ENCODE measurements at regions not wholly inside any gene's neighbourhood (a gene's known extent, or its start where the extent isn't known, plus 50 kb on each side); places are given as distances from the start of the nearest gene placed in this dataset.

DNA sequence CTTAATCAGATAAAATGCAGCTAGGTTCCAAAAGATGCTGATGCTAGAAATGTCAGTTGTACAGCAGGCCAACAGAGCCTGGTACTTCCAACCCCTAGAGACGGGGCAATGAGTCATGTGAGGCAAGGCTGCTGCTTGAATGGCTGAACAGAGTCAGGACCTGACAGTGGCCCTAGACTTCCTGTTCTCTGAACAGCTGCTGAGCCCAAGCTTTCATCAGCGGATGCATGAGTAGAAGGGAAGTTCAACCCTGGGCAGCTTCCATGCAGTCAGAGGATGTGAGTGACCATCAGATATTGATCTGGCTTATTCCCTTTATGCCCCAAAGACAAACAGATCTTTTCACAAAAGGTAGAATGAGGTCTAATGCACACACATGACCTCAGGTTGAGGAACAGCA, 282.9 kb upstream of the COL8A1 start:
- DNase-seq (ENCODE audit: low spot score) = no peak
- Histone ChIP-seq H4K8ac (ENCODE audit: low read depth, low read length) (no peak overlapping the region), H3K4me2 (ENCODE audit: insufficient read depth, low read length, poor library complexity, severe bottlenecking) (no peak overlapping the region), H3K36me3 (replicated peaks in 1 of 2; ENCODE audit: control insufficient read depth in 2 of 2, insufficient read depth in 2 of 2, low read length in 2 of 2) (no peaks in the 10 kb centered on the region), H3K9ac (ENCODE audit: low read depth, low read length, poor library complexity) (no peak overlapping the region), H2BK5ac (ENCODE audit: low read length) (no peak overlapping the region), H3K4me3 (ENCODE audit: low read length in 2 of 2) (no peak overlapping the region), H2BK15ac (ENCODE audit: low read length) (no peak overlapping the region), H2BK12ac (ENCODE audit: low read length) (no peak overlapping the region), H3K27ac (replicated peaks; ENCODE audit: low read length) (no peak overlapping the region), H3K79me1 (ENCODE audit: low read depth, low read length) (no peaks in the 10 kb centered on the region), H4K91ac (ENCODE audit: low read depth, low read length, poor library complexity) (no peak overlapping the region), H2BK120ac (ENCODE audit: low read depth, low read length) (no peak overlapping the region), H2AK5ac (ENCODE audit: low read depth, low read length) (no peak overlapping the region), H2AFZ (ENCODE audit: low read length) (no peak overlapping the region), H3K14ac (ENCODE audit: low read length) (no peak overlapping the region), H3K18ac (ENCODE audit: low read length) (no peak overlapping the region), H3K27me3 (ENCODE audit: control insufficient read depth in 3 of 3, insufficient read depth in 3 of 3, low read depth in 1 of 3, low read length in 3 of 3) (no peaks in the 10 kb centered on the region), H3K23ac (ENCODE audit: low read depth, low read length, poor library complexity) (no peak overlapping the region), H3K4me1 (ENCODE audit: control insufficient read depth in 2 of 2, insufficient read depth in 1 of 2, low read depth in 1 of 2, low read length in 2 of 2) (no peaks in the 10 kb centered on the region), H3K9me3 (replicated peaks in 1 of 2; ENCODE audit: control insufficient read depth in 2 of 2, insufficient read depth in 1 of 2, low read depth in 1 of 2, low read length in 2 of 2) (no peaks in the 10 kb centered on the region), H3K4ac (ENCODE audit: low read length) (no peak overlapping the region)
- no CpG with 5 or more reads among the region's 2 CpGs for WGBS, 2 donors (ENCODE audit: extremely low coverage in 2 of 2, insufficient read length in 2 of 2, insufficient replicate concordance in 1 of 2)

DNA sequence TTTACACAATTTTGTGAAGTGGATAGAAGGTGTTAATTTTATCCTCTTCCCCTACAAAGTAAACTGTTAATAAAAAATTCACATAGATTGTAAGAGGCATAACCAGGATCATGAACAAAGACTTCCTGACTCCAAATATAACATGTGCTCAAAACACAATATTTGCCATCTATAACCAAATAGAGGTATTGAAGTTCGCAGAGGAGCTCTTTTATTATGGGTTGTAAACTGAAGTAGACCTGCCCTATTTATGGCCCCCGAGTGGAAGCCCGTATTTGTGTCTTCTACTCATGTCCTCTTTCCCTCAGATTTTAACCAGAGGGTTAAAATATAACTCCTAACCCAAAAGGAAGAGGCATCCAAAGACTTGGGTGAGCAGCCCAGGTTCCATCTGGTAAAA, 285.6 kb upstream of the COL8A1 start:
- Histone ChIP-seq H4K91ac (ENCODE audit: low read depth, low read length, poor library complexity) (no peak overlapping the region), H3K14ac (ENCODE audit: low read length) (no peak overlapping the region), H3K27me3 (ENCODE audit: control insufficient read depth in 3 of 3, insufficient read depth in 3 of 3, low read depth in 1 of 3, low read length in 3 of 3) (no peaks in the 10 kb centered on the region), H3K79me1 (ENCODE audit: low read depth, low read length) (no peaks in the 10 kb centered on the region), H3K9me3 (replicated peaks in 1 of 2; ENCODE audit: control insufficient read depth in 2 of 2, insufficient read depth in 1 of 2, low read depth in 1 of 2, low read length in 2 of 2) (no peaks in the 10 kb centered on the region), H3K4me2 (ENCODE audit: insufficient read depth, low read length, poor library complexity, severe bottlenecking) (no peak overlapping the region), H2BK5ac (ENCODE audit: low read length) (no peak overlapping the region), H3K4ac (ENCODE audit: low read length) (no peak overlapping the region), H3K36me3 (replicated peaks in 1 of 2; ENCODE audit: control insufficient read depth in 2 of 2, insufficient read depth in 2 of 2, low read length in 2 of 2) (no peaks in the 10 kb centered on the region), H3K23ac (ENCODE audit: low read depth, low read length, poor library complexity) (no peak overlapping the region), H2BK15ac (ENCODE audit: low read length) (no peak overlapping the region), H3K4me3 (ENCODE audit: low read length in 2 of 2) (no peak overlapping the region), H2BK120ac (ENCODE audit: low read depth, low read length) (no peak overlapping the region), H3K18ac (ENCODE audit: low read length) (no peak overlapping the region), H3K9ac (ENCODE audit: low read depth, low read length, poor library complexity) (no peak overlapping the region), H2BK12ac (ENCODE audit: low read length) (no peak overlapping the region), H2AK5ac (ENCODE audit: low read depth, low read length) (no peak overlapping the region), H2AFZ (ENCODE audit: low read length) (no peak overlapping the region), H3K27ac (replicated peaks; ENCODE audit: low read length) (no peak overlapping the region), H3K4me1 (ENCODE audit: control insufficient read depth in 2 of 2, insufficient read depth in 1 of 2, low read depth in 1 of 2, low read length in 2 of 2) (no peaks in the 10 kb centered on the region), H4K8ac (ENCODE audit: low read depth, low read length) (no peak overlapping the region)
- DNase-seq (ENCODE audit: low spot score) = no peak
- WGBS, 2 donors (ENCODE audit: extremely low coverage in 2 of 2, insufficient read length in 2 of 2, insufficient replicate concordance in 1 of 2) = no CpG with 5 or more reads among the region's 3 CpGs

DNA sequence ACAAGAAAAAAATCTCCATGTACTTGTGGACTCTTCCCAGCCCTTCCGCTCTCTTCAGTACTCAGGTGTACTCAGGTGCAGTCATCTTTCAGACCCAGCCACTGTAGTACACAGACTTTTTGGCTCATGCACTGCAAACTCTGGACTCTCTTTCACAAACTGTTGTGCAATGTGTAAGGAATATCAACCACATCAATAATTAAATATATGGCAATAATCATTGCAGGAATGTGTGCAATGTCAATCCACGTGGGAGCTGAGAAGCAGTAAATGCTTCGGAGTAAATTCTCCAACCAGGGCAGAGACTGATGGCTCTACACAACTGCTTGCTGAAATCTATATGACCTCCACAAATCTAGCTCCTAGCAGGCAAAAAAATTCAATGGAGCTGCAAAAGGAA, 287.3 kb upstream of the COL8A1 start:
- no peak overlapping the region for H2BK120ac ChIP-seq (ENCODE audit: low read depth, low read length)
- H2BK5ac ChIP-seq (ENCODE audit: low read length) = no peak overlapping the region
- no peaks in the 10 kb centered on the region for H3K36me3 ChIP-seq (replicated peaks in 1 of 2; ENCODE audit: control insufficient read depth in 2 of 2, insufficient read depth in 2 of 2, low read length in 2 of 2)
- no peak overlapping the region for H3K4ac ChIP-seq (ENCODE audit: low read length)
- H3K23ac ChIP-seq (ENCODE audit: low read depth, low read length, poor library complexity) = no peak overlapping the region
- H2AFZ ChIP-seq (ENCODE audit: low read length) = no peak overlapping the region
- WGBS, 2 donors (ENCODE audit: extremely low coverage in 2 of 2, insufficient read length in 2 of 2, insufficient replicate concordance in 1 of 2) = no CpG with 5 or more reads among the region's 3 CpGs
- no peak overlapping the region for H3K9ac ChIP-seq (ENCODE audit: low read depth, low read length, poor library complexity)
- DNase-seq (ENCODE audit: low spot score) = no peak
- no peak overlapping the region for H3K4me3 ChIP-seq (ENCODE audit: low read length in 2 of 2)
- H2BK15ac ChIP-seq (ENCODE audit: low read length) = no peak overlapping the region
- H4K8ac ChIP-seq (ENCODE audit: low read depth, low read length) = no peak overlapping the region
- H3K27ac ChIP-seq (replicated peaks; ENCODE audit: low read length) = no peak overlapping the region
- H3K4me2 ChIP-seq (ENCODE audit: insufficient read depth, low read length, poor library complexity, severe bottlenecking) = no peak overlapping the region
- no peak overlapping the region for H3K14ac ChIP-seq (ENCODE audit: low read length)
- H3K9me3 ChIP-seq (replicated peaks in 1 of 2; ENCODE audit: control insufficient read depth in 2 of 2, insufficient read depth in 1 of 2, low read depth in 1 of 2, low read length in 2 of 2) = no peaks in the 10 kb centered on the region
- H3K27me3 ChIP-seq (ENCODE audit: control insufficient read depth in 3 of 3, insufficient read depth in 3 of 3, low read depth in 1 of 3, low read length in 3 of 3) = no peaks in the 10 kb centered on the region
- no peaks in the 10 kb centered on the region for H3K79me1 ChIP-seq (ENCODE audit: low read depth, low read length)
- H4K91ac ChIP-seq (ENCODE audit: low read depth, low read length, poor library complexity) = no peak overlapping the region
- H2BK12ac ChIP-seq (ENCODE audit: low read length) = no peak overlapping the region
- no peaks in the 10 kb centered on the region for H3K4me1 ChIP-seq (ENCODE audit: control insufficient read depth in 2 of 2, insufficient read depth in 1 of 2, low read depth in 1 of 2, low read length in 2 of 2)
- H2AK5ac ChIP-seq (ENCODE audit: low read depth, low read length) = no peak overlapping the region
- no peak overlapping the region for H3K18ac ChIP-seq (ENCODE audit: low read length)

DNA sequence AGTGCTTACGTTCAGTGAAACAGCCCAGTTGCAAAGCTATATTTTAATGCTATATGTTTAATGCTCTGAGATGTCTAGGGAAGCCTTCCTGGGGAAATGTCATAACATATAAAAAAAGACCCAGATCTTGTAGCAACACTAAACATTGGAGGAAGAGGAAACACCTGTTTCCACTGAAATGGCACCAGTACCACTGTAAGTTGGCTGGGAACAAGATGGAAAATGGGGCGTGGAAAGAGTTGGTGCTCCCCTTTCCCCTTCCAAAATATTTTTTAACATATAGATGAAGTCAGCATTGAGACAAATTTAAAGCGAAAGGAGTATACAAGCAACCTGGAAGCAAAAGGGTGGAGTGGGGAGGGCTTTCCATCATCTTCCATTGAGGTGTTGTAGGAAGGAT, 289.9 kb upstream of the COL8A1 start:
- Histone ChIP-seq H3K4me3 (ENCODE audit: low read length in 2 of 2) (no peak overlapping the region), H2BK120ac (ENCODE audit: low read depth, low read length) (no peak overlapping the region), H3K18ac (ENCODE audit: low read length) (no peak overlapping the region), H2AFZ (ENCODE audit: low read length) (no peak overlapping the region), H2AK5ac (ENCODE audit: low read depth, low read length) (no peak overlapping the region), H3K79me1 (ENCODE audit: low read depth, low read length) (no peaks in the 10 kb centered on the region), H3K14ac (ENCODE audit: low read length) (no peak overlapping the region), H2BK5ac (ENCODE audit: low read length) (no peak overlapping the region), H3K27me3 (ENCODE audit: control insufficient read depth in 3 of 3, insufficient read depth in 3 of 3, low read depth in 1 of 3, low read length in 3 of 3) (no peaks in the 10 kb centered on the region), H2BK12ac (ENCODE audit: low read length) (no peak overlapping the region), H3K4ac (ENCODE audit: low read length) (no peak overlapping the region), H3K4me2 (ENCODE audit: insufficient read depth, low read length, poor library complexity, severe bottlenecking) (no peak overlapping the region), H3K27ac (replicated peaks; ENCODE audit: low read length) (no peak overlapping the region), H3K23ac (ENCODE audit: low read depth, low read length, poor library complexity) (no peak overlapping the region), H3K4me1 (ENCODE audit: control insufficient read depth in 2 of 2, insufficient read depth in 1 of 2, low read depth in 1 of 2, low read length in 2 of 2) (no peaks in the 10 kb centered on the region), H3K9ac (ENCODE audit: low read depth, low read length, poor library complexity) (no peak overlapping the region), H4K91ac (ENCODE audit: low read depth, low read length, poor library complexity) (no peak overlapping the region), H2BK15ac (ENCODE audit: low read length) (no peak overlapping the region), H4K8ac (ENCODE audit: low read depth, low read length) (no peak overlapping the region), H3K36me3 (replicated peaks in 1 of 2; ENCODE audit: control insufficient read depth in 2 of 2, insufficient read depth in 2 of 2, low read length in 2 of 2) (no peaks in the 10 kb centered on the region), H3K9me3 (replicated peaks in 1 of 2; ENCODE audit: control insufficient read depth in 2 of 2, insufficient read depth in 1 of 2, low read depth in 1 of 2, low read length in 2 of 2) (no peaks in the 10 kb centered on the region)
- no CpG with 5 or more reads among the region's 3 CpGs for whole genome bisulfite sequencing, 2 donors (ENCODE audit: extremely low coverage in 2 of 2, insufficient read length in 2 of 2, insufficient replicate concordance in 1 of 2)
- no peak for DNase-seq (ENCODE audit: low spot score)
